Esophagus squamous epithelium (tissue), 5 donors: ENCODE measurements at regions not wholly inside any gene's neighbourhood (a gene's known extent, or its start where the extent isn't known, plus 50 kb on each side); places are given as distances from the start of the nearest gene placed in this dataset.

Source experiments
- DNase-seq: peaks from one replicate; lab custom pipeline; 2025; lab: John Stamatoyannopoulos, UW
- H3K27ac ChIP-seq, 4 donors: fragments of 200-600 bp; sonication (generic); one replicate each; pipeline ENCODE4 v1.5.1; 2016 to 2019; ENCODE audit warnings: mild to moderate bottlenecking in 1 of 4
- H3K27me3 ChIP-seq, 4 donors: fragments of 200-600 bp; sonication (generic); 1 replicate in 3 of 4; 2 replicates in 1 of 4; pipeline versions ENCODE4 v1.5.1 to v1.6.0; 2017 to 2021; ENCODE audit warnings: antibody characterized with exemption in 1 of 4
- H3K36me3 ChIP-seq, 3 donors: fragments of 200-600 bp; sonication (generic); one replicate each; pipeline ENCODE4 v1.5.1; 2016 to 2019
- H3K4me1 ChIP-seq, 3 donors: fragments of 200-600 bp; sonication (generic); one replicate each; pipeline ENCODE4 v1.5.1; 2017 to 2019
- H3K4me3 ChIP-seq, 4 donors: fragments of 200-600 bp; sonication (generic); 1 replicate in 3 of 4; 2 replicates in 1 of 4; pipeline ENCODE4 v1.5.1; 2016 to 2019; ENCODE audit warnings: mild to moderate bottlenecking in 2 of 4, moderate library complexity in 1 of 4
- H3K9me3 ChIP-seq, 3 donors: fragments of 200-600 bp; sonication (generic); one replicate each; pipeline ENCODE4 v1.5.1; 2016 to 2019
- POLR2A ChIP-seq, 4 donors: fragments of 450-650 bp; IDR thresholded peaks; one replicate each; pipeline ENCODE4 v1.6.1; 2017; ENCODE audit warnings: antibody characterized with exemption in 4 of 4, mild to moderate bottlenecking in 4 of 4, moderate library complexity in 3 of 4
- WGBS, 2 donors: methylation state at CpG; one replicate each; pipeline ENCODE4 v1.1.5; 2018; 5-methylcytosine and 5-hydroxymethylcytosine counted together
- intact Hi-C: fragments of 100-400 bp; cut with DNase I; formaldehyde crosslinking; loops from one replicate; pipeline ENCODE4 v1.15.0; 2022
- TF ChIP-seq, protein P1 (sequence below), 6 experiments: fragments of 450-650 bp in 4 of 6; fragments of 200-600 bp in 2 of 6; sonication (generic) in 2 of 6; IDR thresholded peaks; one replicate each; pipeline ENCODE4 v1.5.1; 2016 to 2019; ENCODE audit warnings: antibody characterized with exemption in 6 of 6, mild to moderate bottlenecking in 4 of 6, moderate library complexity in 4 of 6
- donor health status: DM: yes; HTN: yes; CAD: no.

DNA sequence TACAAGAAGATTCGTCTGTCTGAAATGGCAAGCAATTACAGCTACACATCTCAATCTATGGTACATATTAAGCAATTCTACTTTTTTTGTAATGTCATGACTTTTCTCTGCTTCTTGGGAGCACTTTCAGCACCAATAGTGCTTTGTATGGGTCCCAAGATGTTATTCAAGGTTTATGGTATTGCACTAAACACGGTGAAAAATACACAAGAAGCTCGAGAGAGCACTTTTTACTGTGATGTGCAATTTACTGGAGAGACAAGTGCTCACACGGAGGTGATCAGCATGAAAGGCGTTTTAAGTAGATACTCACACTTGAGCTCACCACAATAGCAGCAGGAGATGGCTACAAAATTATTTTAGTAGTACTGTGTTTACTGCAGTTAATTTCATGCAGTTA is 783.6 kb downstream of the CBLN2 start:
- Histone ChIP-seq H3K27me3 (no peaks in the 10 kb centered on the region), H3K27ac (no peak overlapping the region), H3K4me1 (no peaks in the 10 kb centered on the region), H3K4me3 (no peak overlapping the region), H3K36me3 (no peaks in the 10 kb centered on the region), H3K9me3 (peaks cover 0 to 15% (median 0%) of the 10 kb centered on the region in 3 donors)
- no peak for DNase-seq
- WGBS, 2 donors = 71 to 86% methylated on average over 5 of the region's 5 CpGs
- intact Hi-C loops = no loop called here
- TF ChIP-seq POLR2A (IDR thresholded peaks at IDR 0.05) = no peak
- TF ChIP-seq, protein P1, sequence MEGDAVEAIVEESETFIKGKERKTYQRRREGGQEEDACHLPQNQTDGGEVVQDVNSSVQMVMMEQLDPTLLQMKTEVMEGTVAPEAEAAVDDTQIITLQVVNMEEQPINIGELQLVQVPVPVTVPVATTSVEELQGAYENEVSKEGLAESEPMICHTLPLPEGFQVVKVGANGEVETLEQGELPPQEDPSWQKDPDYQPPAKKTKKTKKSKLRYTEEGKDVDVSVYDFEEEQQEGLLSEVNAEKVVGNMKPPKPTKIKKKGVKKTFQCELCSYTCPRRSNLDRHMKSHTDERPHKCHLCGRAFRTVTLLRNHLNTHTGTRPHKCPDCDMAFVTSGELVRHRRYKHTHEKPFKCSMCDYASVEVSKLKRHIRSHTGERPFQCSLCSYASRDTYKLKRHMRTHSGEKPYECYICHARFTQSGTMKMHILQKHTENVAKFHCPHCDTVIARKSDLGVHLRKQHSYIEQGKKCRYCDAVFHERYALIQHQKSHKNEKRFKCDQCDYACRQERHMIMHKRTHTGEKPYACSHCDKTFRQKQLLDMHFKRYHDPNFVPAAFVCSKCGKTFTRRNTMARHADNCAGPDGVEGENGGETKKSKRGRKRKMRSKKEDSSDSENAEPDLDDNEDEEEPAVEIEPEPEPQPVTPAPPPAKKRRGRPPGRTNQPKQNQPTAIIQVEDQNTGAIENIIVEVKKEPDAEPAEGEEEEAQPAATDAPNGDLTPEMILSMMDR (IDR thresholded peaks at IDR 0.05) = no peak

DNA sequence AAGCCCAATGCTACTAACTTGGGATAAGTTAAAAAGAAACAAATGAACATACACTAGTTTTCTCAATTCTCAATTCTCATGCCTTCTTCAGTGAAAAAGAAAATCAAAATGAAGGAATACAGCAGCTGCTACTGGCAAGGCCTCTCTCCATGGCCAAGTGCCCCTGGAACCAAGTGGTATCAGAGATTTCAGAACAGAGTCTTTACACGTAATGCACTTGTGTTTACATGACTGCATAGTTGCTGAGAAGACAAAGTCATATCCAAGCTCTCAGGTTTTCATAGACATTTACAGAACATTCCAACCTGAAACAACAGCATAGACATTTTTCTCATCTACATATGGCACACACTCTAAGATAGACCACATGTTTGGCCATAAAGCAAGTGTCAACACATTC is 789.9 kb downstream of the CBLN2 start:
- Histone ChIP-seq H3K27ac (no peak overlapping the region), H3K4me1 (no peaks in the 10 kb centered on the region), H3K27me3 (no peaks in the 10 kb centered on the region), H3K4me3 (no peak overlapping the region), H3K36me3 (no peaks in the 10 kb centered on the region), H3K9me3 (peaks cover 0 to 8% (median 0%) of the 10 kb centered on the region in 3 donors)
- DNase-seq = no peak
- intact Hi-C loops = no loop called here
- TF ChIP-seq, protein P1 (IDR thresholded peaks at IDR 0.05) = no peak
- TF ChIP-seq POLR2A (IDR thresholded peaks at IDR 0.05) = no peak
- 73 to 81% methylated on average over 1 of the region's 1 CpG for WGBS, 2 donors

DNA sequence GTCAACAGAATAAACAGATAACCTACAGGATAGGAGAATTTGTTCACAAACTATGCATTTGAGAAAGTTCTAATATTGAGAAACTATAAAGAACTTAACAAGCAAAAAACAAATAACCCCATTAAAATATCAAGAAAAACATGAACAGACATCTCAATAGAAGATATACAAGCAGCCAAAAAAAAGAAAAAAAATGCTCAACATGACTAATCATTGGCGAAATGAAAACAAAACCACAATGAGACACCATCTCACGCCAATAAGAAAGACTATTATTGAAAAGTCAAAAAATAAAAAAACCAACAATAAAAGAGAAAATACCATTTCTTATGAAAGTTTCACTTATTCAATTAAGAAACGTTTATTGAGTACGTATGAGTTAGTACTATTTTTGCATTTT is 800.5 kb downstream of the CBLN2 start:
- intact Hi-C loops = no loop called here
- Histone ChIP-seq H3K9me3 (peaks cover 0 to 6% (median 5%) of the 10 kb centered on the region in 3 donors), H3K4me1 (no peaks in the 10 kb centered on the region), H3K27me3 (no peaks in the 10 kb centered on the region), H3K27ac (no peak overlapping the region), H3K36me3 (no peaks in the 10 kb centered on the region), H3K4me3 (no peak overlapping the region)
- TF ChIP-seq POLR2A (IDR thresholded peaks at IDR 0.05) = no peak
- TF ChIP-seq, protein P1 (IDR thresholded peaks at IDR 0.05) = no peak
- 77 to 85% methylated on average over 4 of the region's 4 CpGs for WGBS, 2 donors
- DNase-seq = no peak

DNA sequence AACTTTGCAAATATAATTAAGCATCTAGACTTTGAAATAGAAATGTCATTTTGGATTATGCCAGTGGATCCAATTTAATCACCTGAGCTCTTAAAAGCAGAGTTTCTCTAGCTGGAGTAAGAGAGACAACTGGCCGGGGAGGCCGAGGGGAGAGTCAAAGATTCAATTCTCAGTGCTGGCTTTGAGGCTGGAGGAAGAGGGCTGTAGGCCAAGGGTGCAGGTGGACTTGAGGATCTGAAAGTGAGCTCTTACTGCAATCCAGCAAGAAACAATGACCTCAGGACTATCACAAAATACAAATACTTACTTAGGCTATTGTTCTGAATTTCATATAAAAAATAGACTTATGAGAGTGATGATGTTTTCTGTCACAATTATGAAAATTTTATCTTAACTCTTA is 814.5 kb downstream of the CBLN2 start:
- Histone ChIP-seq H3K4me1 (no peaks in the 10 kb centered on the region), H3K27ac (no peak overlapping the region), H3K36me3 (no peaks in the 10 kb centered on the region), H3K9me3 (peaks cover 0 to 6% (median 0%) of the 10 kb centered on the region in 3 donors), H3K27me3 (no peaks in the 10 kb centered on the region), H3K4me3 (no peak overlapping the region)
- WGBS, 2 donors = 72 to 92% methylated on average over 2 of the region's 2 CpGs
- TF ChIP-seq, protein P1 (IDR thresholded peaks at IDR 0.05) = no peak
- TF ChIP-seq POLR2A (IDR thresholded peaks at IDR 0.05) = no peak
- intact Hi-C loops = no loop called here
- no peak for DNase-seq

DNA sequence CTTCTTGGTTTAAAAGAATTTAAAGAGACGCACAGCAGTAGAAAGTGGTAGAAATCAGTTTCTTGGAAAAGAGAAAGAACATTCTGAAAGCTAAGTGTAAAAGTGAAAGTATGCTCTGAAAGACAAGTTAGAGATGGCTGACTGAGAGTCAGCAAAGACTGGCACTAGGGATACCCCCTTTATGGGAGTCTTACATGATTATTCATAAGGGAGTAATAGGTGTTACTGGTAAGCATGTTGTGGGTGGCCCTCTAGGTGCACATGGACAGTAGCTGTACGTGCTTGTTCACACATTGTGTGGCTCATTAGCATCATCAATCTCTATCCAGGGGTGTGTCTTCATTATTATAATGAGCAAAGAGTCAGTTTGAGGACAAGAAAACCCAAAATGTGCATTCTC is 816.2 kb downstream of the CBLN2 start:
- Histone ChIP-seq H3K4me3 (no peak overlapping the region), H3K9me3 (peaks cover 0 to 6% (median 0%) of the 10 kb centered on the region in 3 donors), H3K36me3 (no peaks in the 10 kb centered on the region), H3K4me1 (no peaks in the 10 kb centered on the region), H3K27ac (no peak overlapping the region), H3K27me3 (no peaks in the 10 kb centered on the region)
- intact Hi-C loops = no loop called here
- no peak for TF ChIP-seq POLR2A (IDR thresholded peaks at IDR 0.05)
- TF ChIP-seq, protein P1 (IDR thresholded peaks at IDR 0.05) = no peak
- 22 to 77% methylated on average over 2 of the region's 2 CpGs for WGBS, 2 donors
- no peak for DNase-seq
